ENCODE measurements at regions not wholly inside any gene's neighbourhood (a gene's known extent, or its start where the extent isn't known, plus 50 kb on each side); places are given as distances from the start of the nearest gene placed in this dataset.

DNA sequence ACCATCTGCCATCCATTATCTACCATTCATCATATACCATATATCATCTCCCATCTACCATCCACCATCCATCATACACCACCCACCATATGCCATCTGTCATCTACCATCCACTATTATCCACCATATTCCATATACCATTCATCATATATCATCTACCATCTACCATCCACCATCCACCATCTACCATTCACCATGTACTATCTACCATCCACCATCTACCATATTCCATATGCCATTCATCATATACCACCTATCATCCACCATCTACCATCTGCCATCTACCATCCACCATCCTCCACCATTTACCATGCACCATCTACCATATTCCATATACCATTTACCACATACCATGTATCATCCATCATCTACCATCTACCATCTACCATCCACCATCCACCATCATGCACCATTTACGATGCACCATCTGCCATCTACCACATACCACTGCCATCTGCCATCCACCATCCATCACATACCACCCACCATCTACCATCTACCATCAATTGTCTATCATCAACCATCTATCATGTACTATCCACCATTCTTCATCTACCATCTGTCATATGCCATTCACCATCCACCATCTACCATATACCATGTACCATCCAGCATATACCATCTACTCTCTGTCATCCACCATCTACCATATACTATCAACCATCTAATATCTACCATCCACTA, 50.6 kb upstream of the RAB4A start:
- no peaks in the 10 kb centered on the region for H3K9me3 ChIP-seq
- H3K4me1 ChIP-seq = peaks cover 26 to 35% of the 10 kb centered on the region in 2 donors
- peak overlapping the region in 2 of 3 donors; percentile 66 to 73 for H3K27ac ChIP-seq
- no peaks in the 10 kb centered on the region for H3K27me3 ChIP-seq
- no peak for DNase-seq
- no peaks in the 10 kb centered on the region for H3K36me3 ChIP-seq
- no peak for TF ChIP-seq POLR2A (IDR thresholded peaks at IDR 0.05)
- TF ChIP-seq, protein P1, sequence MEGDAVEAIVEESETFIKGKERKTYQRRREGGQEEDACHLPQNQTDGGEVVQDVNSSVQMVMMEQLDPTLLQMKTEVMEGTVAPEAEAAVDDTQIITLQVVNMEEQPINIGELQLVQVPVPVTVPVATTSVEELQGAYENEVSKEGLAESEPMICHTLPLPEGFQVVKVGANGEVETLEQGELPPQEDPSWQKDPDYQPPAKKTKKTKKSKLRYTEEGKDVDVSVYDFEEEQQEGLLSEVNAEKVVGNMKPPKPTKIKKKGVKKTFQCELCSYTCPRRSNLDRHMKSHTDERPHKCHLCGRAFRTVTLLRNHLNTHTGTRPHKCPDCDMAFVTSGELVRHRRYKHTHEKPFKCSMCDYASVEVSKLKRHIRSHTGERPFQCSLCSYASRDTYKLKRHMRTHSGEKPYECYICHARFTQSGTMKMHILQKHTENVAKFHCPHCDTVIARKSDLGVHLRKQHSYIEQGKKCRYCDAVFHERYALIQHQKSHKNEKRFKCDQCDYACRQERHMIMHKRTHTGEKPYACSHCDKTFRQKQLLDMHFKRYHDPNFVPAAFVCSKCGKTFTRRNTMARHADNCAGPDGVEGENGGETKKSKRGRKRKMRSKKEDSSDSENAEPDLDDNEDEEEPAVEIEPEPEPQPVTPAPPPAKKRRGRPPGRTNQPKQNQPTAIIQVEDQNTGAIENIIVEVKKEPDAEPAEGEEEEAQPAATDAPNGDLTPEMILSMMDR (IDR thresholded peaks at IDR 0.05) = no peak
- WGBS, 2 donors = 98 to 100% methylated on average over 1 of the region's 1 CpG
- intact Hi-C loops (cut with DNase I) = loop anchor here (10.0 kb wide), 1 partner anchor 486 kb away; the partner anchor contains the start of gene RHOU
- H3K4me3 ChIP-seq (replicated peaks in 1 of 3) = no peak overlapping the region

DNA sequence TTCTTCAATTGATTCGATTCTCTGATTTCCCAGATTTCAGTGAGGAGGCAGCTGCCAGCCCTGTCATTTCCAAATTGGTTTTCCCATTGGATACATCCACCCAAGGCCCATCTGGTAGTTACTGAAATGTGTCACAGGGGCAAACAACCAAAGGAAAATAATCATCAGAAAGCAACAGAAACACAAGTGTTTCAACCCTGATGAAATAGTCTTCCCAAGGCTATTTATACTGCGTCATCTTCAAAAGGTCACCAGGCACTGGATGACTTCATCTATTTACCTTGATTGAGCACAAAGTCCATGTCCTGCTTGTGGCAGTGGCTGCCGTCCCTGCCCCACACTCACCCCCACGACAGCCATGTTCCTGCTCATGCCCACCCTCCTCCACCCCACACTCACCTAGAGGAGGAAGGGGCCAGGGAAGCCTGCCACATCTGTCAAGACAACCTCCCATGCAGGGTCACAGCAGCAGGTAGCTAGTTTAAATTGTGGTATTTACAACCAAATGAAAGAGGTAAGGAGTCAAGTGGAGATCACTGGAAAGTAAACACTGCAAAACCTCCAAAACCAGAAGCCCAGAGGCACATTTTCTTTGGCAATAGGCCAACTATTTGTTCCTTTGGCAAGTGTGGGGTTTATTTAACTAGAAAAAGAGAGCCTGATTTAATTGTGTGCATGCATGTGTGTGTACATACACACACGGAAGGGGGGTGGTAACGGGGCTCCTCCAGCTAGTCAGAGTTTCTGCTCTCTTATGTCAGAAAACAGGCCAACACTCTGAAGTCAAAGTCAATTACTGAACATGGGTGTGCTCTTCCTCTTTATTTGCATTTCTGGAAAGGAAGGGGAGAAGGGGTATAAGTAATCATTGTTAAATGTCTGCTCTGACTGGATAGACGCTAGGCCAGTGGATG, 49.5 kb upstream of the RAB4A start:
- intact Hi-C loops (cut with DNase I) = loop anchor here (10.0 kb wide), 1 partner anchor 487 kb away; the partner anchor contains the start of gene RHOU
- Histone ChIP-seq H3K27ac (peak overlapping the region; percentile 66 to 74 (median 73)), H3K9me3 (no peaks in the 10 kb centered on the region), H3K4me3 (replicated peaks in 1 of 3) (no peak overlapping the region), H3K36me3 (no peaks in the 10 kb centered on the region), H3K4me1 (peaks cover 26 to 35% of the 10 kb centered on the region in 2 donors), H3K27me3 (no peaks in the 10 kb centered on the region)
- peak; percentile 69 to 76 for DNase-seq
- no peak for TF ChIP-seq POLR2A (IDR thresholded peaks at IDR 0.05)
- TF ChIP-seq, protein P1 (IDR thresholded peaks at IDR 0.05) = no peak
- 40 to 43% methylated on average over 7 of the region's 7 CpGs for WGBS, 2 donors
